Muscle of arm (tissue), 1 donor: ENCODE measurements at regions not wholly inside any gene's neighbourhood (a gene's known extent, or its start where the extent isn't known, plus 50 kb on each side); places are given as distances from the start of the nearest gene placed in this dataset.

Experiments used
- DNase-seq: peaks from one replicate; pipeline ENCODE4 v3.0.0-alpha.2; 2013

GRCh38 chr2:9756692-9757250 is 86.5 kb upstream of the TAF1B start:
- no peak for DNase-seq

- peak; percentile 66 for DNase-seq
These were observed 85.6 kb upstream of the TAF1B start for GRCh38 chr2:9757501-9758264.

- DNase-seq, result no peak
These were observed 84.5 kb upstream of the TAF1B start for GRCh38 chr2:9758741-9759140.

- no peak for DNase-seq
These were observed 83.0 kb upstream of the TAF1B start for GRCh38 chr2:9760069-9760901.

GRCh38 chr2:9760902-9761228 is 82.4 kb upstream of the TAF1B start:
- no peak for DNase-seq

- DNase-seq, result peak; percentile 88
These were observed 81.7 kb upstream of the TAF1B start for GRCh38 chr2:9761577-9761976.

- DNase-seq, result peak; percentile 56
These were observed 81.1 kb upstream of the TAF1B start for GRCh38 chr2:9762164-9762563.

GRCh38 chr2:9762941-9763340 is 80.3 kb upstream of the TAF1B start:
- DNase-seq, result no peak

- DNase-seq, result no peak
These were observed 79.7 kb upstream of the TAF1B start for GRCh38 chr2:9763356-9764152.

- DNase-seq, result no peak
These were observed 79.0 kb upstream of the TAF1B start for GRCh38 chr2:9764153-9764778.

GRCh38 chr2:9765611-9766531 is 77.4 kb upstream of the TAF1B start:
- no peak for DNase-seq

GRCh38 chr2:9767656-9768281 is 75.5 kb upstream of the TAF1B start:
- no peak for DNase-seq

GRCh38 chr2:9768388-9768787 is 74.9 kb upstream of the TAF1B start:
- DNase-seq, result no peak

GRCh38 chr2:9769171-9770005 is 73.9 kb upstream of the TAF1B start:
- no peak for DNase-seq

GRCh38 chr2:9770006-9770307 is 73.3 kb upstream of the TAF1B start:
- DNase-seq, result no peak

GRCh38 chr2:9770308-9771100 is 72.8 kb upstream of the TAF1B start:
- DNase-seq, result peak; percentile 76

- DNase-seq, result no peak
These were observed 72.2 kb upstream of the TAF1B start for GRCh38 chr2:9771101-9771449.

GRCh38 chr2:9771481-9772017 is 71.7 kb upstream of the TAF1B start:
- no peak for DNase-seq
